GM13977 (cell line): ENCODE measurements at regions not wholly inside any gene's neighbourhood (a gene's known extent, or its start where the extent isn't known, plus 50 kb on each side); places are given as distances from the start of the nearest gene placed in this dataset.

Experiments used
- DNase-seq: peaks from one replicate; pipeline ENCODE4 v3.0.0; 2012; ENCODE audit warnings: low spot score
- CTCF ChIP-seq: IDR thresholded peaks from 2 replicates; pipeline ENCODE4 v1.5.1; 2012; ENCODE audit warnings: mild to moderate bottlenecking, control low read depth; ENCODE audit not compliant: insufficient read depth; ENCODE audit errors: extremely low read depth, missing control alignments
- in situ Hi-C: fragments of 300-500 bp; cut with MboI; formaldehyde crosslinking; loops from one replicate; pipeline ENCODE4 v1.12.0; 2022; ENCODE audit warnings: low sequenced_read_pairs, low pct_unique_long_range_greater_than_20kb, mixed read lengths, inconsistent platforms; ENCODE audit not compliant: unreplicated experiment

GRCh38 chr10:111481866-111482265, 405.0 kb downstream of the ADRA2A start:
- in situ Hi-C loops = no loop called here
- no peak for DNase-seq
- TF ChIP-seq CTCF = no peak

GRCh38 chr10:111482621-111483216, 405.9 kb downstream of the ADRA2A start:
- in situ Hi-C loops = no loop called here
- no peak for DNase-seq
- no peak for TF ChIP-seq CTCF

GRCh38 chr10:111485767-111486166, 408.9 kb downstream of the ADRA2A start:
- TF ChIP-seq CTCF = no peak
- DNase-seq = no peak
- in situ Hi-C loops = no loop called here

- DNase-seq = no peak
- TF ChIP-seq CTCF = no peak
- in situ Hi-C loops = no loop called here
Measured at GRCh38 chr10:111486346-111486745, 409.5 kb downstream of the ADRA2A start.

- no peak for DNase-seq
- in situ Hi-C loops = no loop called here
- TF ChIP-seq CTCF = no peak
Measured at GRCh38 chr10:111488668-111489067, 411.8 kb downstream of the ADRA2A start.

GRCh38 chr10:111491154-111491553, 414.3 kb downstream of the ADRA2A start:
- no peak for DNase-seq
- in situ Hi-C loops = no loop called here
- no peak for TF ChIP-seq CTCF
